ENCODE measurements at regions not wholly inside any gene's neighbourhood (a gene's known extent, or its start where the extent isn't known, plus 50 kb on each side); places are given as distances from the start of the nearest gene placed in this dataset.

DNA sequence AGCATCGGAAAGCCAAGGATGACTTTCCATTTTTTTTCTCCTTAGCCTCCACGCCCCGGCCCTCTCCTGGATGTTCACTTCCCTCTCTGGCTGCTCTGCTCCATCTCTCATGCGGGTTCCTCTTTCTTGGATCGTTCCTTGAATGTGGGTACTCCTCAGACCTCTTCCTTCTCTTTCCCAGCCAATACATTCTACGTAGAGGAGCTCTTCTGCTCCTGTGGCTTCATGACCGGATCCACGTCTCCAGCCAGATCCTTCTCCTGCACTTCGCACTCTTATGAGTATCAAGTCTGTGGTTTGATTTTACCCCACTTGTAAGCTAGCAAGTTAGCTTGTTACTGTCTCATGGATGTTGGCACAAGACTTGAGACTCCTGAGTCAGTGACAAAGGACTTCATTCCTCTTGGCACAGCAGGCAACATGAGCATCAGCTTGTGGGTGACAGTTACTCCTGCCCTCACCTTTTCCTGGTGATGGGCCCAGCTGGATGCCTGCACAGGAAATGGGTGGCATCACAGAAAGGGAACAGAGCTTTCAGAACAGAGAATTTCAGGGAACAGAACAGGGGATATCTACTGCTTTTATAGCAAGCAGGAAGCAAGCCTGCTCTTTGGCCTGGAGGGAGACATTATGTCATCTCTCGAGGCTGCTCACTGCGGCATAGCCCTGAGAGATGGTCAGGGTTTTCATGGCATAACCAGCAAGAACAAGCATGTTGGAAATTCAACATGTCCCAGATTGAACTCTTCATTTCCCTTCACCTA, 100.1 kb upstream of the KIF26B start:
- TF ChIP-seq YY1 (IDR thresholded peaks at IDR 0.05; ENCODE audit: insufficient read depth, insufficient read length) (no peak), ZNF274 (IDR thresholded peaks at IDR 0.05; ENCODE audit: low read depth, low read length) (no peak)
